GM19023 (cell line): ENCODE measurements at regions not wholly inside any gene's neighbourhood (a gene's known extent, or its start where the extent isn't known, plus 50 kb on each side); places are given as distances from the start of the nearest gene placed in this dataset.

Experiments used
- ATAC-seq: cut with Tn5 transposase; IDR thresholded peaks from one replicate; pipeline ENCODE4 v1.9.1; 2021; ENCODE audit warnings: mild to moderate bottlenecking, moderate library complexity; ENCODE audit not compliant: unreplicated experiment

DNA sequence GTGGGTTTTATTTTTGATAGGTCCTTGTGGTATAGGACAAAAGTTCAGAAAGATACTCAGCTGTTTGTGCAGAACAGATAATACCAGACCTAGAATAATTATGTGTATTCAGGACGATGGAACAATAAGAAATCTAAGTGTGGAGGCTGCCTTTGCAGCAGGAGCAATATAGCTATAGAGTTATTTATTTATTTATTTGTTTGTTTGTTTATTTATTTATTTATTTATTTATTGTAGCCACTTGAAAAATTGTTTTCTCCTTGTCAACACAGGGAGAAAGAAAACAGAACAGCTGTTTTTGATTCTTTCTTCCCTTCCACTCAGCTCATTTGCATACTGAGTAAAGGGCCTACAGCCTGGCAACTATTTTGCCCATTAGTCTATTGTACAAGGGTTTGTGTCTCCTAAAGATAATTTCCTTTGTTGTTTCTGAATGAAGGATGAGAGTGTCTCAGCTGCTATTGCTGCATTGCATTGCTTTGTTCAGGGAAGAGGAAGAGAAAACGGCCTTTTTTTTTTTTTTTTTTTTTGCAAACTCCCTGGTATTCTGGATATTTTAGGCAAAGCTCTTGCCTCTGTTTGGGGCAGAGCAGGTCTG lies 56.0 kb upstream of the ESX1 start:
- ATAC-seq, result no peak

DNA sequence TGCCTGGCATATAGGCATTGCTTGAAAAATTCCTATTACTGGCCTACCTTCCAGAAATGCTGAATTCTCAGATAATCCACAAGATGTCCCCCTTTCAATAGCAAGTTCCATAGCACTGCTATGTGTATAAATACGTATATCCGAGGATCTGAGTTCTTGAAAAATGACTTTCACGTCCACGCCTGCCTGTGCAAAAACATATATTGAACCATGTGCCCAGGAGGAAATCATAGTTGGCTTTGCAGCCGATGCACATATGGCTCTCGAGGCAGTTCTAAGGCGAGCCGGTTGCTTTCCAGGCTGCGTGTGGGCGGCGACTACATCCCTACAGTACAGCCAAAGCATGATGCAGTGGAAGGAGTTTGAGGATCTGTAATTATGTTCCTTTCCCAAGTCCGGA lies 55.4 kb upstream of the ESX1 start:
- ATAC-seq, result no peak

DNA sequence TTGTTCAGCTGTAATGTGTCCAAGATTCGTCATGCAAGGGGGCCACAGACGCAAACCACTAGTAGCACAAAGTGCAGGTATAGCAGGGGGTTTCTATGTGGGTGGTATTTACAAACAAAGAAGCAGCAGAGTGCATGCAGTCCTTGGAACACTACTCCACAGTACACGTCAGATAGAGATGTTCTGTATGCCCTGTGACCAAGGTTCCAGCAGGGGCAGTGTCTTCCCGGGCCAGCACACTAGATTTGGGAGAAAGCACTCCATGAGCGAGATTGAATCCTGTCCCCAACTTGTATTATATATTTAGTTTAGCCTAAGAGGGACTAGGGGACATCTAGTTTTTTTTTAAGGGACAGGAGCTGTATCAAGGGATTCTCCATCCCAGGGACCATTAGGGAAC lies 54.4 kb upstream of the ESX1 start:
- no peak for ATAC-seq

- no peak for ATAC-seq
Observed at GRCh38 chrX:104307341-104307740, 52.6 kb upstream of the ESX1 start.

- ATAC-seq, result no peak
Observed at GRCh38 chrX:104306180-104306579, 51.4 kb upstream of the ESX1 start.
